K562 (cell line): ENCODE measurements at regions not wholly inside any gene's neighbourhood (a gene's known extent, or its start where the extent isn't known, plus 50 kb on each side); places are given as distances from the start of the nearest gene placed in this dataset.
"Not testable (repeated sequence)": the region's sequence is repeated elsewhere in the genome, so short reads cannot be mapped to it uniquely, and the experiment has no call there.

Experiments
- ATAC-seq: fragments of 200-7000 bp; cut with Tn5 transposase; 3 replicates; pipeline ENCODE4 v1.9.1; 2020; ENCODE audit warnings: moderate library complexity
- BruUV-seq: library from RNA; stranded (reverse); fragments of 400-500 nt; replicated peaks from 2 replicates; lab custom pipeline; 2021; lab: Mats Ljungman, UMichigan
- CTCF ChIA-PET: fragments of 300-600 bp; formaldehyde crosslinking; extraction: SDS; loops from one replicate; lab custom pipeline; 2021; ENCODE audit warnings: low intra/inter-chr PET ratio; lab: Yijun Ruan, JAX
- POLR2A ChIA-PET: fragments of 300-600, 350-650 bp; sonication (Branson Sonifier 250); formaldehyde crosslinking; extraction: SDS; loops from one replicate; lab custom pipeline; 2021; ENCODE audit warnings: antibody characterized with exemption, inconsistent platforms; lab: Yijun Ruan, JAX
- DNase-seq, 4 experiments: peaks; one replicate each; pipeline versions ENCODE4 v3.0.0 to v3.0.0-alpha.2; 2011 to 2018; ENCODE audit warnings: low spot score in 3 of 4, mixed read lengths in 3 of 4; ENCODE audit errors: extremely low read depth in 1 of 4
- FAIRE-seq: peaks from 2 replicates; lab custom pipeline; 2011; peaks lifted over from hg19 to GRCh38; lab: Jason Lieb, UNC
- H2AFZ ChIP-seq: 2 replicates; pipeline ENCODE4 v1.6.0; 2011; ENCODE audit warnings: low read depth, low read length, control low read depth, inconsistent platforms
- H3K27ac ChIP-seq: fragments of 200-600 bp; 3 replicates; pipeline ENCODE4 v1.8.0; 2011; ENCODE audit warnings: low read depth, mild to moderate bottlenecking, control low read depth, inconsistent platforms, low read length, moderate library complexity, mixed read lengths; ENCODE audit errors: extremely low read depth
- H3K27me3 ChIP-seq, 2 experiments: fragments of 300-600 bp in 1 of 2; 2 replicates in 1 of 2; 3 replicates in 1 of 2; pipeline versions ENCODE4 v1.6.0 to v1.8.0; 2011; ENCODE audit warnings: inconsistent platforms in 2 of 2, low read length in 2 of 2, mild to moderate bottlenecking in 1 of 2, mixed read lengths in 1 of 2, moderate library complexity in 1 of 2; ENCODE audit not compliant: control insufficient read depth in 2 of 2, insufficient read depth in 2 of 2
- H3K36me3 ChIP-seq: fragments of 300-600 bp; 3 replicates; pipeline ENCODE4 v1.8.0; 2011; ENCODE audit warnings: mild to moderate bottlenecking, low read length, inconsistent platforms; ENCODE audit not compliant: control insufficient read depth, insufficient read depth
- H3K4me1 ChIP-seq, 2 experiments: fragments of 200-600 bp in 1 of 2; replicated peaks in 1 of 2; 2 replicates in 1 of 2; 3 replicates in 1 of 2; pipeline versions ENCODE4 v1.5.1 to v1.8.0; 2011; ENCODE audit warnings: inconsistent platforms in 2 of 2, low read length in 2 of 2, mild to moderate bottlenecking in 1 of 2, mixed read lengths in 1 of 2, moderate library complexity in 1 of 2; ENCODE audit not compliant: control insufficient read depth in 2 of 2, insufficient read depth in 2 of 2
- H3K4me2 ChIP-seq: 2 replicates; pipeline ENCODE4 v1.6.1; 2011; ENCODE audit warnings: low read length, control low read depth, inconsistent platforms, mixed read lengths; ENCODE audit not compliant: insufficient read depth
- H3K4me3 ChIP-seq: fragments of 200-600 bp; sonication (generic), shearing (Covaris generic); 2 replicates; pipeline ENCODE4 v1.5.1; 2016; ENCODE audit warnings: control low read depth, inconsistent platforms
- H3K79me2 ChIP-seq: fragments of 200-600 bp; 3 replicates; pipeline ENCODE4 v1.8.0; 2011; ENCODE audit warnings: low read length, inconsistent platforms; ENCODE audit not compliant: control insufficient read depth, insufficient read depth
- H3K9ac ChIP-seq, 2 experiments: 2 replicates each; pipeline versions ENCODE4 v1.6.0 to v1.6.1; 2011; ENCODE audit warnings: low read depth in 2 of 2, low read length in 2 of 2, control low read depth in 1 of 2, inconsistent platforms in 1 of 2, mild to moderate bottlenecking in 1 of 2, mixed read lengths in 1 of 2; ENCODE audit not compliant: insufficient read depth in 1 of 2
- H3K9me1 ChIP-seq: one replicate; pipeline ENCODE4 v1.6.0; 2011; ENCODE audit warnings: inconsistent platforms, mild to moderate bottlenecking, low read length, moderate library complexity; ENCODE audit not compliant: control insufficient read depth, insufficient read depth
- H3K9me3 ChIP-seq: replicated peaks from 2 replicates; pipeline ENCODE4 v1.5.1; 2011; ENCODE audit warnings: low read depth, low read length, inconsistent platforms; ENCODE audit not compliant: control insufficient read depth, insufficient read depth
- H4K20me1 ChIP-seq: replicated peaks from 2 replicates; pipeline ENCODE4 v1.6.1; 2011; ENCODE audit warnings: low read length, inconsistent platforms, mixed read lengths; ENCODE audit not compliant: control insufficient read depth, insufficient read depth
- EHMT2 ChIP-seq: fragments of 450-650 bp; IDR thresholded peaks from 2 replicates; pipeline ENCODE4 v1.6.1; 2018; ENCODE audit warnings: antibody characterized with exemption
- NFIC ChIP-seq: fragments of 450-650 bp; IDR thresholded peaks from 2 replicates; pipeline ENCODE4 v1.6.1; 2017; ENCODE audit warnings: mild to moderate bottlenecking, inconsistent platforms
- SMARCA4 ChIP-seq: fragments of 450-650 bp; IDR thresholded peaks from 2 replicates; pipeline ENCODE4 v1.6.1; 2016
- THAP12 ChIP-seq: fragments of 250-450 bp; sonication (Bioruptor Pico); IDR thresholded peaks from 2 replicates; pipeline ENCODE4 v1.9.0; 2021; ENCODE audit warnings: mild to moderate bottlenecking, inconsistent platforms
- WGBS: fragments of 100-300 bp; shearing (Covaris generic); methylation state at CpG from one replicate; pipeline ENCODE4 v1.1.6; 2016; ENCODE audit warnings: low coverage, mixed read lengths; ENCODE audit not compliant: insufficient coverage; ENCODE audit errors: missing lambda C conversion rate; 5-methylcytosine and 5-hydroxymethylcytosine counted together
- in situ Hi-C: fragments of 300-500 bp; cut with MboI; formaldehyde crosslinking; loops from 4 replicates; pipeline ENCODE4 v1.15.0; 2018; ENCODE audit warnings: inconsistent platforms, mixed read lengths
- intact Hi-C: fragments of 100-400 bp; cut with micrococcal nuclease; formaldehyde crosslinking; loops from 2 replicates; pipeline ENCODE4 v1.14.2; 2022

GRCh38 chr5:135263022-135263668 is 135.9 kb downstream of the MACROH2A1 start (continued):
- TF ChIP-seq THAP12 (no peak), SMARCA4 (peak; percentile 41; the same call in 1 of the 2 replicates)

- ATAC-seq (no peak), FAIRE-seq (no peak), DNase-seq (no peak)
- CTCF ChIA-PET: no interaction called here
- POLR2A ChIA-PET: interaction anchor here (0.9 to 1.7 kb wide), 3 partner anchors 8 to 18 kb away, joined by 3 to 6 read pairs (median 5); no protein-coding TSS in a partner anchor
- Histone ChIP-seq H4K20me1 (no peaks in the 10 kb centered on the region), H3K79me2 (no peaks in the 10 kb centered on the region), H3K27ac (no peak overlapping the region), H3K4me3 (no peak overlapping the region), H3K27me3 (no peaks in the 10 kb centered on the region), H3K9me3 (no peaks in the 10 kb centered on the region; the same call in 1 of the 2 replicates), H3K36me3 (no peaks in the 10 kb centered on the region), H3K9ac (no peak overlapping the region), H3K4me2 (no peak overlapping the region), H3K4me1 (peaks cover 3 to 6% of the 10 kb centered on the region in 2 experiments; a peak in 3 of 5 replicates), H3K9me1 (no peaks in the 10 kb centered on the region), H2AFZ (no peak overlapping the region)
- no TSS peak for BruUV-seq
- intact Hi-C loops: no loop called here
- in situ Hi-C loops: no loop called here
- peak; percentile 55 for TF ChIP-seq NFIC
- no peak for TF ChIP-seq EHMT2
- 54% methylated on average over 5 of the region's 5 CpGs for WGBS
Observed at GRCh38 chr5:135262364-135262763, 136.7 kb downstream of the MACROH2A1 start.

DNA sequence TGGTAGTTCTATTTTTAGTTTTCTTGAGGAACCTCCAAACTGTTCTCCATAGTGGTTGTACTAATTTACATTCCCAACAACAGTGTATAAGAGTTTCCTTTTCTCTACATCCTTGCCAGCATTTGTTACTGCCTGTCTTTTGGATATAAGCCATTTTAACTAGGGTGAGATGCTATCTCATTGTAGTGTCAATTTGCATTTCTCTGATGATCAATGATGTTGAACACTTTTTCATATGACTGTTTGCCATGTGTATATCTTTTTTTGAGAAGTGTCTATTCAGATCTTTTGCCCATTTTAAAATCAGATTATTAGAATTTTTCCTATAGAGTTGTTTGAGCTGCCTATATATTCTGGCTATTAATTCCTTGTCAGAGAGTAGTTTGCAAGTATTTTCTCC is 138.9 kb downstream of the MACROH2A1 start:
- H3K9me1 ChIP-seq, H3K36me3 ChIP-seq, ATAC-seq, H3K9me3 ChIP-seq, H3K4me2 ChIP-seq, CTCF ChIA-PET, H4K20me1 ChIP-seq, intact Hi-C loops, H2AFZ ChIP-seq, FAIRE-seq, DNase-seq, BruUV-seq, H3K4me3 ChIP-seq, H3K27me3 ChIP-seq, H3K9ac ChIP-seq, in situ Hi-C loops, H3K79me2 ChIP-seq, H3K27ac ChIP-seq: not testable (repeated sequence)
- POLR2A ChIA-PET: interaction anchor here (1.5 kb wide), 1 partner anchor 11 kb away, joined by 3 read pairs; no protein-coding TSS in a partner anchor
- peaks cover 7 to 17% of the 10 kb centered on the region in 2 experiments; a peak in 4 of 5 replicates for H3K4me1 ChIP-seq
